ENCODE measurements at regions not wholly inside any gene's neighbourhood (a gene's known extent, or its start where the extent isn't known, plus 50 kb on each side); places are given as distances from the start of the nearest gene placed in this dataset.

DNA sequence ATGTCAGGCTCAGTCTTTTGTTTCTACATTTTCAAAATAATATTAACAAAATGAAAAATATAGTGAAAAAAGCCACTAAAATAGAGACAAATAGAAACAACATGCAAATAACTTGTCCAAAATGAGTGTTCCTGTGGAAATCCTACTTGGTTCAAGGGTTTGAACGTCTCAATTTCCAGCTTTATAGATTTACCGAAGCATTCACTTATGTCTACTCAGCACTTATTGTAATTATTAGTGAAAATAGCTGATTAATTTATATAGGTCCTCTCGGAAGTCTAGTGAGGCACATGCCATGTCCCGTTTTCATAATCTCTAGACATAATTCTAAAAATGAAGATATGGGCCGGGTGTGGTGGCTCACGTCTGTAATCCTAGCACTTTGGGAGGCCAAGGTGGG lies 99.9 kb upstream of the NFIB start:
- no peaks in the 10 kb centered on the region for H4K20me1 ChIP-seq (replicated peaks; ENCODE audit: insufficient read depth)
- Mint-ChIP-seq H3K36me3 (ENCODE audit: low read depth) (no peaks in the 10 kb centered on the region), H3K4me3 (no peak overlapping the region), H3K9me3 (no peaks in the 10 kb centered on the region), H3K4me1 (peaks cover 18% of the 10 kb centered on the region), H3K27me3 (ENCODE audit: insufficient read depth, low read depth, poor library complexity) (peaks cover 2% of the 10 kb centered on the region), H3K27ac (no peak overlapping the region)
- no peak for ATAC-seq
- H3K4me2 ChIP-seq: no peak overlapping the region
- no peaks in the 10 kb centered on the region for H3K36me3 ChIP-seq (ENCODE audit: insufficient read depth)
- no peaks in the 10 kb centered on the region for H3K27me3 ChIP-seq (ENCODE audit: insufficient read depth)
- no peak overlapping the region for H3K4me3 ChIP-seq
- no peaks in the 10 kb centered on the region for H3F3A ChIP-seq (replicated peaks; ENCODE audit: low read depth)
- no peaks in the 10 kb centered on the region; the same call in none of the 2 replicates for H3K9me2 ChIP-seq (ENCODE audit: insufficient read depth)
- H3K4me1 ChIP-seq (ENCODE audit: insufficient read depth): peaks cover 13% of the 10 kb centered on the region
- H3K27ac ChIP-seq (ENCODE audit: low read depth): no peak overlapping the region
- TF ChIP-seq, protein P1, sequence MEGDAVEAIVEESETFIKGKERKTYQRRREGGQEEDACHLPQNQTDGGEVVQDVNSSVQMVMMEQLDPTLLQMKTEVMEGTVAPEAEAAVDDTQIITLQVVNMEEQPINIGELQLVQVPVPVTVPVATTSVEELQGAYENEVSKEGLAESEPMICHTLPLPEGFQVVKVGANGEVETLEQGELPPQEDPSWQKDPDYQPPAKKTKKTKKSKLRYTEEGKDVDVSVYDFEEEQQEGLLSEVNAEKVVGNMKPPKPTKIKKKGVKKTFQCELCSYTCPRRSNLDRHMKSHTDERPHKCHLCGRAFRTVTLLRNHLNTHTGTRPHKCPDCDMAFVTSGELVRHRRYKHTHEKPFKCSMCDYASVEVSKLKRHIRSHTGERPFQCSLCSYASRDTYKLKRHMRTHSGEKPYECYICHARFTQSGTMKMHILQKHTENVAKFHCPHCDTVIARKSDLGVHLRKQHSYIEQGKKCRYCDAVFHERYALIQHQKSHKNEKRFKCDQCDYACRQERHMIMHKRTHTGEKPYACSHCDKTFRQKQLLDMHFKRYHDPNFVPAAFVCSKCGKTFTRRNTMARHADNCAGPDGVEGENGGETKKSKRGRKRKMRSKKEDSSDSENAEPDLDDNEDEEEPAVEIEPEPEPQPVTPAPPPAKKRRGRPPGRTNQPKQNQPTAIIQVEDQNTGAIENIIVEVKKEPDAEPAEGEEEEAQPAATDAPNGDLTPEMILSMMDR (conservative IDR thresholded peaks at IDR 0.05; ENCODE audit: low read depth in 2 of 2): no peak
- TF ChIP-seq JUNB (IDR thresholded peaks at IDR 0.05; ENCODE audit: unreplicated experiment): no peak
- TF ChIP-seq, protein P2, sequence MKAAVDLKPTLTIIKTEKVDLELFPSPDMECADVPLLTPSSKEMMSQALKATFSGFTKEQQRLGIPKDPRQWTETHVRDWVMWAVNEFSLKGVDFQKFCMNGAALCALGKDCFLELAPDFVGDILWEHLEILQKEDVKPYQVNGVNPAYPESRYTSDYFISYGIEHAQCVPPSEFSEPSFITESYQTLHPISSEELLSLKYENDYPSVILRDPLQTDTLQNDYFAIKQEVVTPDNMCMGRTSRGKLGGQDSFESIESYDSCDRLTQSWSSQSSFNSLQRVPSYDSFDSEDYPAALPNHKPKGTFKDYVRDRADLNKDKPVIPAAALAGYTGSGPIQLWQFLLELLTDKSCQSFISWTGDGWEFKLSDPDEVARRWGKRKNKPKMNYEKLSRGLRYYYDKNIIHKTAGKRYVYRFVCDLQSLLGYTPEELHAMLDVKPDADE (IDR thresholded peaks at IDR 0.05): no peak
- TF ChIP-seq ZNF331 (CRISPR knock-in tag; IDR thresholded peaks at IDR 0.05; ENCODE audit: low read depth): no peak
- TF ChIP-seq, protein P3, sequence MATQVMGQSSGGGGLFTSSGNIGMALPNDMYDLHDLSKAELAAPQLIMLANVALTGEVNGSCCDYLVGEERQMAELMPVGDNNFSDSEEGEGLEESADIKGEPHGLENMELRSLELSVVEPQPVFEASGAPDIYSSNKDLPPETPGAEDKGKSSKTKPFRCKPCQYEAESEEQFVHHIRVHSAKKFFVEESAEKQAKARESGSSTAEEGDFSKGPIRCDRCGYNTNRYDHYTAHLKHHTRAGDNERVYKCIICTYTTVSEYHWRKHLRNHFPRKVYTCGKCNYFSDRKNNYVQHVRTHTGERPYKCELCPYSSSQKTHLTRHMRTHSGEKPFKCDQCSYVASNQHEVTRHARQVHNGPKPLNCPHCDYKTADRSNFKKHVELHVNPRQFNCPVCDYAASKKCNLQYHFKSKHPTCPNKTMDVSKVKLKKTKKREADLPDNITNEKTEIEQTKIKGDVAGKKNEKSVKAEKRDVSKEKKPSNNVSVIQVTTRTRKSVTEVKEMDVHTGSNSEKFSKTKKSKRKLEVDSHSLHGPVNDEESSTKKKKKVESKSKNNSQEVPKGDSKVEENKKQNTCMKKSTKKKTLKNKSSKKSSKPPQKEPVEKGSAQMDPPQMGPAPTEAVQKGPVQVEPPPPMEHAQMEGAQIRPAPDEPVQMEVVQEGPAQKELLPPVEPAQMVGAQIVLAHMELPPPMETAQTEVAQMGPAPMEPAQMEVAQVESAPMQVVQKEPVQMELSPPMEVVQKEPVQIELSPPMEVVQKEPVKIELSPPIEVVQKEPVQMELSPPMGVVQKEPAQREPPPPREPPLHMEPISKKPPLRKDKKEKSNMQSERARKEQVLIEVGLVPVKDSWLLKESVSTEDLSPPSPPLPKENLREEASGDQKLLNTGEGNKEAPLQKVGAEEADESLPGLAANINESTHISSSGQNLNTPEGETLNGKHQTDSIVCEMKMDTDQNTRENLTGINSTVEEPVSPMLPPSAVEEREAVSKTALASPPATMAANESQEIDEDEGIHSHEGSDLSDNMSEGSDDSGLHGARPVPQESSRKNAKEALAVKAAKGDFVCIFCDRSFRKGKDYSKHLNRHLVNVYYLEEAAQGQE (IDR thresholded peaks at IDR 0.05; ENCODE audit: unreplicated experiment): no peak
- TF ChIP-seq ZNF114 (CRISPR knock-in tag; IDR thresholded peaks at IDR 0.05): no peak
- no peak for TF ChIP-seq CREB1 (CRISPR knock-in tag; IDR thresholded peaks at IDR 0.05; ENCODE audit: low read depth)
- no peak for TF ChIP-seq EZH2 (IDR thresholded peaks at IDR 0.05; ENCODE audit: low read depth, unreplicated experiment)
- TF ChIP-seq STAT1 (IDR thresholded peaks at IDR 0.05; ENCODE audit: unreplicated experiment): no peak
- TF ChIP-seq, protein P4, sequence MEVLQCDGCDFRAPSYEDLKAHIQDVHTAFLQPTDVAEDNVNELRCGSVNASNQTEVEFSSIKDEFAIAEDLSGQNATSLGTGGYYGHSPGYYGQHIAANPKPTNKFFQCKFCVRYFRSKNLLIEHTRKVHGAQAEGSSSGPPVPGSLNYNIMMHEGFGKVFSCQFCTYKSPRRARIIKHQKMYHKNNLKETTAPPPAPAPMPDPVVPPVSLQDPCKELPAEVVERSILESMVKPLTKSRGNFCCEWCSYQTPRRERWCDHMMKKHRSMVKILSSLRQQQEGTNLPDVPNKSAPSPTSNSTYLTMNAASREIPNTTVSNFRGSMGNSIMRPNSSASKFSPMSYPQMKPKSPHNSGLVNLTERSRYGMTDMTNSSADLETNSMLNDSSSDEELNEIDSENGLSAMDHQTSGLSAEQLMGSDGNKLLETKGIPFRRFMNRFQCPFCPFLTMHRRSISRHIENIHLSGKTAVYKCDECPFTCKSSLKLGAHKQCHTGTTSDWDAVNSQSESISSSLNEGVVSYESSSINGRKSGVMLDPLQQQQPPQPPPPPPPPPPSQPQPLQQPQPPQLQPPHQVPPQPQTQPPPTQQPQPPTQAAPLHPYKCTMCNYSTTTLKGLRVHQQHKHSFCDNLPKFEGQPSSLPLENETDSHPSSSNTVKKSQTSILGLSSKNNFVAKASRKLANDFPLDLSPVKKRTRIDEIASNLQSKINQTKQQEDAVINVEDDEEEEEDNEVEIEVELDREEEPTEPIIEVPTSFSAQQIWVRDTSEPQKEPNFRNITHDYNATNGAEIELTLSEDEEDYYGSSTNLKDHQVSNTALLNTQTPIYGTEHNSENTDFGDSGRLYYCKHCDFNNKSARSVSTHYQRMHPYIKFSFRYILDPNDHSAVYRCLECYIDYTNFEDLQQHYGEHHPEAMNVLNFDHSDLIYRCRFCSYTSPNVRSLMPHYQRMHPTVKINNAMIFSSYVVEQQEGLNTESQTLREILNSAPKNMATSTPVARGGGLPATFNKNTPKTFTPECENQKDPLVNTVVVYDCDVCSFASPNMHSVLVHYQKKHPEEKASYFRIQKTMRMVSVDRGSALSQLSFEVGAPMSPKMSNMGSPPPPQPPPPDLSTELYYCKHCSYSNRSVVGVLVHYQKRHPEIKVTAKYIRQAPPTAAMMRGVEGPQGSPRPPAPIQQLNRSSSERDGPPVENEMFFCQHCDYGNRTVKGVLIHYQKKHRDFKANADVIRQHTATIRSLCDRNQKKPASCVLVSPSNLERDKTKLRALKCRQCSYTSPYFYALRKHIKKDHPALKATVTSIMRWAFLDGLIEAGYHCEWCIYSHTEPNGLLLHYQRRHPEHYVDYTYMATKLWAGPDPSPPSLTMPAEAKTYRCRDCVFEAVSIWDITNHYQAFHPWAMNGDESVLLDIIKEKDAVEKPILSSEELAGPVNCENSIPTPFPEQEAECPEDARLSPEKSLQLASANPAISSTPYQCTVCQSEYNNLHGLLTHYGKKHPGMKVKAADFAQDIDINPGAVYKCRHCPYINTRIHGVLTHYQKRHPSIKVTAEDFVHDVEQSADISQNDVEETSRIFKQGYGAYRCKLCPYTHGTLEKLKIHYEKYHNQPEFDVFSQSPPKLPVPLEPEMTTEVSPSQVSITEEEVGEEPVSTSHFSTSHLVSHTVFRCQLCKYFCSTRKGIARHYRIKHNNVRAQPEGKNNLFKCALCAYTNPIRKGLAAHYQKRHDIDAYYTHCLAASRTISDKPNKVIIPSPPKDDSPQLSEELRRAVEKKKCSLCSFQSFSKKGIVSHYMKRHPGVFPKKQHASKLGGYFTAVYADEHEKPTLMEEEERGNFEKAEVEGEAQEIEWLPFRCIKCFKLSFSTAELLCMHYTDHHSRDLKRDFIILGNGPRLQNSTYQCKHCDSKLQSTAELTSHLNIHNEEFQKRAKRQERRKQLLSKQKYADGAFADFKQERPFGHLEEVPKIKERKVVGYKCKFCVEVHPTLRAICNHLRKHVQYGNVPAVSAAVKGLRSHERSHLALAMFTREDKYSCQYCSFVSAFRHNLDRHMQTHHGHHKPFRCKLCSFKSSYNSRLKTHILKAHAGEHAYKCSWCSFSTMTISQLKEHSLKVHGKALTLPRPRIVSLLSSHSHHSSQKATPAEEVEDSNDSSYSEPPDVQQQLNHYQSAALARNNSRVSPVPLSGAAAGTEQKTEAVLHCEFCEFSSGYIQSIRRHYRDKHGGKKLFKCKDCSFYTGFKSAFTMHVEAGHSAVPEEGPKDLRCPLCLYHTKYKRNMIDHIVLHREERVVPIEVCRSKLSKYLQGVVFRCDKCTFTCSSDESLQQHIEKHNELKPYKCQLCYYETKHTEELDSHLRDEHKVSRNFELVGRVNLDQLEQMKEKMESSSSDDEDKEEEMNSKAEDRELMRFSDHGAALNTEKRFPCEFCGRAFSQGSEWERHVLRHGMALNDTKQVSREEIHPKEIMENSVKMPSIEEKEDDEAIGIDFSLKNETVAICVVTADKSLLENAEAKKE (CRISPR knock-in tag; IDR thresholded peaks at IDR 0.05): no peak
- TF ChIP-seq NANOG (IDR thresholded peaks at IDR 0.05; ENCODE audit: borderline replicate concordance): no peak
- no peak for TF ChIP-seq EZH2phosphoT487 (IDR thresholded peaks at IDR 0.05; ENCODE audit: unreplicated experiment)
- TF ChIP-seq POLR2AphosphoS5 (IDR thresholded peaks at IDR 0.05; ENCODE audit: low read depth): no peak
- no peaks in the 10 kb centered on the region for H3K79me2 ChIP-seq (replicated peaks; ENCODE audit: insufficient read depth)
- DNase-seq (ENCODE audit: low spot score): no peak
- no peak overlapping the region for H2AFZ ChIP-seq
